Suprapubic skin (tissue), 3 donors: ENCODE measurements at regions not wholly inside any gene's neighbourhood (a gene's known extent, or its start where the extent isn't known, plus 50 kb on each side); places are given as distances from the start of the nearest gene placed in this dataset.

Source experiments
- CTCF ChIP-seq, 2 donors: fragments of 200-600 bp in 1 of 2; fragments of 450-650 bp in 1 of 2; sonication (generic) in 1 of 2; IDR thresholded peaks; one replicate each; pipeline ENCODE4 v1.5.1; 2016 to 2019; ENCODE audit warnings: antibody characterized with exemption in 2 of 2, mild to moderate bottlenecking in 1 of 2, moderate library complexity in 1 of 2
- EP300 ChIP-seq: sonication (generic); formaldehyde crosslinking; IDR thresholded peaks from one replicate; pipeline ENCODE4 v1.6.1; 2017; ENCODE audit warnings: antibody characterized with exemption
- POLR2A ChIP-seq, 2 donors: fragments of 450-650 bp; IDR thresholded peaks; one replicate each; pipeline ENCODE4 v1.6.1; 2017; ENCODE audit warnings: antibody characterized with exemption in 2 of 2, mild to moderate bottlenecking in 2 of 2, moderate library complexity in 2 of 2

DNA sequence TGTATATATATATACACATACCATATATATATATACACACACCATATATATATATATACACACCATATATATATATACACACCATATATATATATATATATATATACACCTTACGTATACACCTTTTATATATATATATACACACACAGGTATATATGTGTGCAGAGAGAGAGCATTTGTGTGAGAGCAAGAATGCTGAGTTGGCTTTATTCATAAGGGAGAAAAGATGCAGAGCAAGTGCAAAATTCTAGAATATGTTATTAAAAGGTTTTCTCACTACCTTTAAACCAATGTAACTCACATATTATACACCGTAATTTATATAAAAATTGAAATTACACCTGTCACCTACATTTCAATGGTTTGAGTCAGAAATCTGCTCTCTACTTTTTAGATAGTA is 107.2 kb upstream of the ALCAM start:
- TF ChIP-seq POLR2A (IDR thresholded peaks at IDR 0.05) (no peak), CTCF (IDR thresholded peaks at IDR 0.05) (no peak), EP300 (no peak)
